ENCODE measurements at regions not wholly inside any gene's neighbourhood (a gene's known extent, or its start where the extent isn't known, plus 50 kb on each side); places are given as distances from the start of the nearest gene placed in this dataset.
A peak's percentile ranks its signal among the peaks of the same experiment; 100 is the strongest.

DNA sequence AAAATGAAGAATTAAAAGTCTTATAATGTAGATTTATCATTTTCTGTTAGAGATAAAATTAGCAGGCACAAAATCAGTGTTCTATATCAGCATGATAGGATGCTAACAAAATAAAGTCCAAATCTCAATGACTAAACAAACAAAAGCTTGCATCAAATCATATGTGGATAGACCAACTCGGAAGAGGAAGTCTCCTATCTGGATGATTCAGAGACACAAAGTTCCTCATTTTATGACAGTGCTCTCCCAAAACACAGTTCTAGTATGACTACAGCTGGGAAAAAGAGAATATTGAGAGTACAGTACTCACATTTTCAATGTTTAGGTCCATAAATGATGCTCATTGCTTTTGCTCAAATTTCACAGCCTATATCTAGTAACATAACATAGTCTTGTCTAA, 376.1 kb upstream of the CTSO start:
- Histone ChIP-seq H3K9me3 (no peaks in the 10 kb centered on the region), H3K27ac (no peak overlapping the region), H3K27me3 (ENCODE audit: low read depth) (no peaks in the 10 kb centered on the region), H3K4me1 (no peaks in the 10 kb centered on the region), H3K4me3 (no peak overlapping the region), H3K36me3 (no peaks in the 10 kb centered on the region)
- TF ChIP-seq CTCF (IDR thresholded peaks at IDR 0.05), result no peak
- peak; percentile 62 to 70 for ATAC-seq
- intact Hi-C loops (cut with DNase I), result no loop called here
- DNase-seq, result no peak

DNA sequence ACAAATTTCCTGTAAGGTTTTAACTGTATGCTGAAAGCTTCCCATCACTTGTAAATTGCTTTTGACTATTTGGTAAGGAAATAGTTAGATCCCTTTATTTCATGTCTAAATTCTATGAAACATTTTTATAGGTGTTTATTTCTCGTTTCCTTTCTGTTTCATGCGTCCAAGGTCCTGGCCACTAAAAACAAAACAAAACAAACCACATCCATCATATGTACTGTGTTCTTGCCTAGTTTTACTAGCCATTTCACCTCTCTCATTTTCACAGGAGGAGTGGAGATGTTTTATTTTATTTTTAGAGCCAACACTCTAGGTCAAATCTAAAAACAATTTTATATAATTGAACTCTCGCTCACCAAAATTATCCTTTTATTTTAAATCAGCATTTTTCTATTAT, 375.2 kb upstream of the CTSO start:
- ATAC-seq (no peak), DNase-seq (no peak)
- H3K36me3 ChIP-seq, result no peaks in the 10 kb centered on the region
- H3K4me1 ChIP-seq, result no peaks in the 10 kb centered on the region
- TF ChIP-seq CTCF (IDR thresholded peaks at IDR 0.05), result no peak
- H3K4me3 ChIP-seq, result no peak overlapping the region
- no peak overlapping the region for H3K27ac ChIP-seq
- intact Hi-C loops (cut with DNase I), result no loop called here
- H3K27me3 ChIP-seq (ENCODE audit: low read depth), result no peaks in the 10 kb centered on the region
- H3K9me3 ChIP-seq, result no peaks in the 10 kb centered on the region

- no peaks in the 10 kb centered on the region for H3K9me3 ChIP-seq
- no peak for DNase-seq
- H3K27me3 ChIP-seq (ENCODE audit: low read depth), result no peaks in the 10 kb centered on the region
- no peaks in the 10 kb centered on the region for H3K36me3 ChIP-seq
- H3K4me1 ChIP-seq, result no peaks in the 10 kb centered on the region
- intact Hi-C loops (cut with DNase I), result no loop called here
- TF ChIP-seq CTCF (IDR thresholded peaks at IDR 0.05), result no peak
- H3K4me3 ChIP-seq, result no peak overlapping the region
- no peak for ATAC-seq
- no peak overlapping the region for H3K27ac ChIP-seq
Measured at GRCh38 chr4:156326246-156326645, 372.6 kb upstream of the CTSO start.

DNA sequence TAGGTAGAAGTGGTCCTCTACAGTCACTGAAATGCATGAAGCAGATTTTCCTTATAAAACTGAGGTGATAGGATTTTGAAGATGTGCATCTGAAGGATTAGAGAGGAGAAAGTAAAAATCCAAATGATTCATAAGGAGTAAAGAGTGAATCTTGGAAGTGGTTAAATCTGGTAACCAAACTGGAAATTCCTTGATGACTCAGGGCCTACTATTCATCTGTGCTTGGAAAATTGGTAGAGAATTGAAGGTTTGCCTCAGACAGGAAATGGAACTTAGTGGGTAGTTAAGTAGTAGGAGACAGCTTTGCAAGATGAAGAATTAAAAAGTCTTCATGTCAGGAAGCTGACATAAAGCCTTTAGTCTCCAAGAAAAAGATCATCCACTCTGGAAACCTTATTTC, 368.9 kb upstream of the CTSO start:
- TF ChIP-seq CTCF (IDR thresholded peaks at IDR 0.05), result no peak
- Histone ChIP-seq H3K9me3 (peaks cover 4% of the 10 kb centered on the region), H3K4me3 (no peak overlapping the region), H3K4me1 (no peaks in the 10 kb centered on the region), H3K36me3 (no peaks in the 10 kb centered on the region), H3K27ac (no peak overlapping the region), H3K27me3 (ENCODE audit: low read depth) (no peaks in the 10 kb centered on the region)
- DNase-seq (no peak), ATAC-seq (no peak)
- intact Hi-C loops (cut with DNase I), result no loop called here

GRCh38 chr4:156321203-156321602, 367.5 kb upstream of the CTSO start:
- no peaks in the 10 kb centered on the region for H3K27me3 ChIP-seq (ENCODE audit: low read depth)
- H3K4me1 ChIP-seq, result no peaks in the 10 kb centered on the region
- intact Hi-C loops (cut with DNase I), result no loop called here
- no peak overlapping the region for H3K27ac ChIP-seq
- DNase-seq (no peak), ATAC-seq (no peak)
- no peaks in the 10 kb centered on the region for H3K36me3 ChIP-seq
- H3K4me3 ChIP-seq, result no peak overlapping the region
- H3K9me3 ChIP-seq, result peaks cover 6% of the 10 kb centered on the region
- no peak for TF ChIP-seq CTCF (IDR thresholded peaks at IDR 0.05)

DNA sequence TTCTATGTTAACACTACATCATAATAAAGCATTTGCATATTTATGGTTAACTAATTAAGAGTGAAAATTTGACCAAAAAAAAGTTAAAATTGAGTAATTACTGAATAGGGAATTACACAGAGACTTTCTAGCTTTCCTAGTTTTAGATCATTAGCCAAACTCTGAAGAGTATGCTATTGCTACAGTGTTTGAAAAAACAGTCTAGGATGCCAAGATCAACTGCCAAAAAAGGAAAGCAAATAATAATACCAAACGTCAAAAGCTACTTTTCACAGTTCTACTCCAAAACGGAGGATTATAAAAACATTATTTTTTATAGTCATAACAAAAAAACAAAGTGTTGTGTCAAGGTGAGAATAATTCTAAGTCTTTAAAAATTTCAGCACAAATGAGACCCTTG, 359.8 kb upstream of the CTSO start:
- Histone ChIP-seq H3K27ac (no peak overlapping the region), H3K4me1 (no peaks in the 10 kb centered on the region), H3K4me3 (no peak overlapping the region), H3K27me3 (ENCODE audit: low read depth) (no peaks in the 10 kb centered on the region), H3K36me3 (no peaks in the 10 kb centered on the region), H3K9me3 (peaks cover 6% of the 10 kb centered on the region)
- no peak for TF ChIP-seq CTCF (IDR thresholded peaks at IDR 0.05)
- intact Hi-C loops (cut with DNase I), result no loop called here
- DNase-seq (no peak), ATAC-seq (no peak)
